PC-3 (cell line): ENCODE measurements at regions not wholly inside any gene's neighbourhood (a gene's known extent, or its start where the extent isn't known, plus 50 kb on each side); places are given as distances from the start of the nearest gene placed in this dataset.

Experiments used
- ATAC-seq: fragments of 200-7000 bp; cut with Tn5 transposase; 2 replicates; pipeline ENCODE4 v1.9.1; 2020; ENCODE audit warnings: mild to moderate bottlenecking, moderate library complexity
- BruUV-seq: library from RNA; stranded (reverse); fragments of 400-500 nt; replicated peaks from 2 replicates; lab custom pipeline; 2021; lab: Mats Ljungman, UMichigan
- CTCF ChIA-PET: fragments of 300-600 bp; sonication (Branson Sonifier 250); formaldehyde crosslinking; loops from one replicate; lab custom pipeline; 2022; ENCODE audit warnings: antibody characterized with exemption; lab: Charles Lee
- POLR2A ChIA-PET: fragments of 300-600 bp; sonication (Branson Sonifier 250); formaldehyde crosslinking; loops from one replicate; lab custom pipeline; 2022; ENCODE audit warnings: antibody characterized with exemption; ENCODE audit not compliant: unreplicated experiment; lab: Charles Lee
- DNase-seq: peaks from one replicate; pipeline ENCODE4 v3.0.0-alpha.2; 2015
- H2AFZ ChIP-seq: fragments of 300-600 bp; sonication (generic); 2 replicates; pipeline ENCODE4 v1.6.0; 2016; ENCODE audit warnings: antibody characterized with exemption, low read length
- H3F3A ChIP-seq: fragments of 300-600 bp; sonication (generic); one replicate; pipeline ENCODE4 v1.6.0; 2017; ENCODE audit warnings: antibody characterized with exemption, low read length, control low read depth, mild to moderate bottlenecking; ENCODE audit not compliant: unreplicated experiment
- H3K27ac ChIP-seq: fragments of 300-600 bp; sonication (generic); 2 replicates; pipeline ENCODE4 v1.5.1; 2016; ENCODE audit warnings: mild to moderate bottlenecking, low read length
- H3K27me3 ChIP-seq: fragments of 300-600 bp; sonication (generic); 2 replicates; pipeline ENCODE4 v1.6.1; 2016; ENCODE audit warnings: low read length, mixed read lengths
- H3K36me3 ChIP-seq: fragments of 300-600 bp; sonication (generic); 2 replicates; pipeline ENCODE4 v1.6.1; 2016; ENCODE audit warnings: low read depth, mixed run types, low read length, mixed read lengths
- H3K4me1 ChIP-seq: fragments of 300-600 bp; sonication (generic); 2 replicates; pipeline ENCODE4 v1.5.1; 2016; ENCODE audit warnings: low read length; ENCODE audit not compliant: insufficient read depth
- H3K4me2 ChIP-seq: fragments of 300-600 bp; sonication (generic); 2 replicates; pipeline ENCODE4 v1.6.0; 2016; ENCODE audit warnings: low read length
- H3K4me3 ChIP-seq: fragments of 300-600 bp; sonication (generic); 2 replicates; pipeline ENCODE4 v1.5.1; 2016; ENCODE audit warnings: mild to moderate bottlenecking, low read length, mixed read lengths
- H3K79me2 ChIP-seq: fragments of 300-600 bp; sonication (generic); 2 replicates; pipeline ENCODE4 v1.6.1; 2017; ENCODE audit warnings: low read length, mixed read lengths
- H3K9ac ChIP-seq: fragments of 300-600 bp; sonication (generic); 2 replicates; pipeline ENCODE4 v1.6.0; 2016; ENCODE audit warnings: mild to moderate bottlenecking, low read length
- H3K9me2 ChIP-seq: fragments of 300-600 bp; sonication (generic); replicated peaks from 2 replicates; pipeline ENCODE4 v1.6.1; 2016; ENCODE audit warnings: mixed run types, low read length, mixed read lengths
- H3K9me3 ChIP-seq: fragments of 300-600 bp; sonication (generic); 2 replicates; pipeline ENCODE4 v1.6.1; 2016; ENCODE audit warnings: low read length, mixed read lengths
- H4K20me1 ChIP-seq: fragments of 300-600 bp; sonication (generic); 2 replicates; pipeline ENCODE4 v1.6.1; 2016; ENCODE audit warnings: low read length, mixed read lengths
- EZH2 ChIP-seq: fragments of 300-600 bp; sonication (generic); IDR thresholded peaks from one replicate; pipeline ENCODE4 v1.6.1; 2017; ENCODE audit warnings: antibody characterized with exemption, mild to moderate bottlenecking, low read length; ENCODE audit not compliant: unreplicated experiment
- EZH2phosphoT487 ChIP-seq: fragments of 300-600 bp; sonication (generic); IDR thresholded peaks from 2 replicates; pipeline ENCODE4 v1.6.1; 2018; ENCODE audit warnings: mild to moderate bottlenecking, antibody characterized with exemption, low read length, borderline replicate concordance
- intact Hi-C: fragments of 100-400 bp; cut with micrococcal nuclease; formaldehyde crosslinking; loops from 2 replicates; pipeline ENCODE4 v1.9.0; 2023
- TF ChIP-seq, protein P1 (sequence below): fragments of 300-600 bp; sonication (generic); conservative IDR thresholded peaks from 2 replicates; pipeline ENCODE4 v1.5.1; 2017; ENCODE audit warnings: antibody characterized with exemption, low read depth, mild to moderate bottlenecking, low read length

DNA sequence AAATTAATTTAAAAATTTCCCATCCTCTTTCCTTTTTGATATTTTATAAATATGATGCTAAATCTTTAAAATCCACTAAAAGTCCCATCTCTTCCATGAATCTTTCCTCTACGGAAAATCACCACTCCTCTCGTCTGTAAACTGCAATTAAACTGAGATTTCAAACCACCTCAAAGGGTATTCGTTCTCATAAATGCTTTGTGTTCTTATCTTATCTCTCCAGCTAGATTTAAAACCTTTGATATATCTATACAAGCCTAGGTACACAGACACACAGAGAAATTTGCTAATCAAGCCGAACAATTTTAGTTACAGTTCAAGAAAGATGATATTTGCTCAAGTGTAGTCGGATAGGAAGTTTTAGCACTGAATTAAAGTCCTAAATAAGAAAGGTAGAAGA is 214.6 kb upstream of the PRDM1 start:
- H4K20me1 ChIP-seq: no peaks in the 10 kb centered on the region
- H3K4me3 ChIP-seq: no peak overlapping the region
- no peak overlapping the region for H2AFZ ChIP-seq
- ATAC-seq: no peak
- no peak for DNase-seq
- no peaks in the 10 kb centered on the region for H3K27me3 ChIP-seq
- no peaks in the 10 kb centered on the region for H3K9me2 ChIP-seq
- no peaks in the 10 kb centered on the region for H3K36me3 ChIP-seq
- no peaks in the 10 kb centered on the region for H3K79me2 ChIP-seq
- H3K9ac ChIP-seq: no peak overlapping the region
- no peaks in the 10 kb centered on the region for H3K9me3 ChIP-seq
- CTCF ChIA-PET: no interaction called here
- no peak overlapping the region for H3K27ac ChIP-seq
- peaks cover 11% of the 10 kb centered on the region; the same call in 1 of the 2 replicates for H3K4me1 ChIP-seq
- TF ChIP-seq, protein P1, sequence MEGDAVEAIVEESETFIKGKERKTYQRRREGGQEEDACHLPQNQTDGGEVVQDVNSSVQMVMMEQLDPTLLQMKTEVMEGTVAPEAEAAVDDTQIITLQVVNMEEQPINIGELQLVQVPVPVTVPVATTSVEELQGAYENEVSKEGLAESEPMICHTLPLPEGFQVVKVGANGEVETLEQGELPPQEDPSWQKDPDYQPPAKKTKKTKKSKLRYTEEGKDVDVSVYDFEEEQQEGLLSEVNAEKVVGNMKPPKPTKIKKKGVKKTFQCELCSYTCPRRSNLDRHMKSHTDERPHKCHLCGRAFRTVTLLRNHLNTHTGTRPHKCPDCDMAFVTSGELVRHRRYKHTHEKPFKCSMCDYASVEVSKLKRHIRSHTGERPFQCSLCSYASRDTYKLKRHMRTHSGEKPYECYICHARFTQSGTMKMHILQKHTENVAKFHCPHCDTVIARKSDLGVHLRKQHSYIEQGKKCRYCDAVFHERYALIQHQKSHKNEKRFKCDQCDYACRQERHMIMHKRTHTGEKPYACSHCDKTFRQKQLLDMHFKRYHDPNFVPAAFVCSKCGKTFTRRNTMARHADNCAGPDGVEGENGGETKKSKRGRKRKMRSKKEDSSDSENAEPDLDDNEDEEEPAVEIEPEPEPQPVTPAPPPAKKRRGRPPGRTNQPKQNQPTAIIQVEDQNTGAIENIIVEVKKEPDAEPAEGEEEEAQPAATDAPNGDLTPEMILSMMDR: no peak
- TF ChIP-seq EZH2 (no peak), EZH2phosphoT487 (no peak)
- H3K4me2 ChIP-seq: no peak overlapping the region
- no TSS peak for BruUV-seq
- POLR2A ChIA-PET: no interaction called here
- H3F3A ChIP-seq: no peaks in the 10 kb centered on the region
- intact Hi-C loops: no loop called here

DNA sequence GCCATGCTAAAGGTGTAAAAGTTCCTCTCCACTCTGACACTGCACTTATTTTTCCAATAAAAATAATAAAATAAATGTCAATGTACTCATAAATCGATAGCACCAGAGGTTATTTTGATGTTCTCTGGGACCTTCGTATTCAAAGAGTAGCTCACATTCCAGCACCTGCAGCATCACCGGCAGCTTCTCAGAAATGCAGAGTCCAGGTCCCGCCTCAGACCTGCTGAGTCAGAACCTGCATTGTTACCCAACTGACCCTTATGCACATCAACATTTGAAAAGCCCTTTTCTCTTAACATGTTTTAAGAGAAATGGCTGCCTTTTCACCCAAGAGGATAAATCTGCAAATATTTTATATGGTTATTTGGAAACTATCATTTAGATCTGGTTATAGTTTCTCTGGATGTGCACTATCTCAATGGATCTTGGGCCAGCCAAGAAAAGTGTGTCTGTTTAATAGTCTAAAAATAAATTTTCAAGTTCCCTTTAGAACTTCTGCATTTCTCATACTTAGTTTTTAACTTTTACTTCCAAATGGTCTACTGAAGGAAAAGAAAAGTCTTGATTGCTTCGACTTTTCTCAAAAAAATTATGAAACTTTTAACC is 216.2 kb upstream of the PRDM1 start:
- no peaks in the 10 kb centered on the region for H3F3A ChIP-seq
- no peak overlapping the region for H3K4me3 ChIP-seq
- intact Hi-C loops: no loop called here
- no peaks in the 10 kb centered on the region for H3K36me3 ChIP-seq
- H4K20me1 ChIP-seq: no peaks in the 10 kb centered on the region
- POLR2A ChIA-PET: no interaction called here
- no peak overlapping the region for H3K27ac ChIP-seq
- no peaks in the 10 kb centered on the region for H3K9me3 ChIP-seq
- no peak overlapping the region for H3K9ac ChIP-seq
- BruUV-seq: no TSS peak
- no peak overlapping the region for H3K4me2 ChIP-seq
- ATAC-seq (no peak), DNase-seq (no peak)
- TF ChIP-seq EZH2: no peak
- no peak for TF ChIP-seq EZH2phosphoT487
- TF ChIP-seq, protein P1: no peak
- no peaks in the 10 kb centered on the region for H3K27me3 ChIP-seq
- peaks cover 11% of the 10 kb centered on the region; the same call in 1 of the 2 replicates for H3K4me1 ChIP-seq
- no peaks in the 10 kb centered on the region for H3K79me2 ChIP-seq
- H3K9me2 ChIP-seq: no peaks in the 10 kb centered on the region
- CTCF ChIA-PET: no interaction called here
- H2AFZ ChIP-seq: no peak overlapping the region

DNA sequence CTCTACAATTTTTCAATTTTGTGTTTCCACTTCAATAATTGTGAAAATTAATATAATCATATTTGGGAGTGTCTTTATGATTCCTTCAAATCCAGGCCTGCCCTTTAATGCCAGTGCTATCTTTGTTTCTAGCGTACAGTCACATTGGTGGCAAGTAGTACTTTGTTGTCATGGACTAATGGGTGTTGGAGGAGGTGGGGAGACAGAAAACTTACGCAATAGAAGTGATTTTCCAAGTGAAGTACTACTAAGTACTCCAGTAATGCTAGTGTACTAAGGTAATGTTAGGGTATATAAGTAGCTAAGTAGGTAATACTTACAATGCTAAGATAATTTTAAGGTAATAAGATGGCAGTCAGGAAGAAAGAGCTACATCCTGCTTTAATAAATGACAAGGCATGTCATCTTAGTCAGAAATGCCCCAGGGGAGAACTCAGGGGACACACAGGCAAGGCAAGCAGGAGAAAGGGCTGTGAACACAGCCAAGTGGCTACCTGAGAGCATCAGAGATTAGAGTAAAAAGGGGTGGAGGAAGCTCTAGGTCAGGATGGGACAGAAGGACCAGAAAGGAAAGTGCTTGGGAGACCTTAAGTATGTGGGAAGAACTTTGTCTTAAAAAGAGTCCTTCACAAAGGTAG is 217.2 kb upstream of the PRDM1 start:
- intact Hi-C loops: no loop called here
- no TSS peak for BruUV-seq
- ATAC-seq (no peak), DNase-seq (no peak)
- POLR2A ChIA-PET: no interaction called here
- Histone ChIP-seq H3K9me2 (no peaks in the 10 kb centered on the region), H3K9ac (no peak overlapping the region), H3K4me1 (peaks cover 11% of the 10 kb centered on the region; the same call in 1 of the 2 replicates), H3K27me3 (no peaks in the 10 kb centered on the region), H3K9me3 (no peaks in the 10 kb centered on the region), H3K79me2 (no peaks in the 10 kb centered on the region), H3K27ac (no peak overlapping the region), H2AFZ (no peak overlapping the region), H3F3A (no peaks in the 10 kb centered on the region), H3K4me2 (no peak overlapping the region), H3K36me3 (no peaks in the 10 kb centered on the region), H3K4me3 (no peak overlapping the region), H4K20me1 (no peaks in the 10 kb centered on the region)
- CTCF ChIA-PET: no interaction called here
- TF ChIP-seq EZH2: no peak
- no peak for TF ChIP-seq EZH2phosphoT487
- TF ChIP-seq, protein P1: no peak
